ENCODE measurements at regions not wholly inside any gene's neighbourhood (a gene's known extent, or its start where the extent isn't known, plus 50 kb on each side); places are given as distances from the start of the nearest gene placed in this dataset.
"Not testable (repeated sequence)": the region's sequence is repeated elsewhere in the genome, so short reads cannot be mapped to it uniquely, and the experiment has no call there.

DNA sequence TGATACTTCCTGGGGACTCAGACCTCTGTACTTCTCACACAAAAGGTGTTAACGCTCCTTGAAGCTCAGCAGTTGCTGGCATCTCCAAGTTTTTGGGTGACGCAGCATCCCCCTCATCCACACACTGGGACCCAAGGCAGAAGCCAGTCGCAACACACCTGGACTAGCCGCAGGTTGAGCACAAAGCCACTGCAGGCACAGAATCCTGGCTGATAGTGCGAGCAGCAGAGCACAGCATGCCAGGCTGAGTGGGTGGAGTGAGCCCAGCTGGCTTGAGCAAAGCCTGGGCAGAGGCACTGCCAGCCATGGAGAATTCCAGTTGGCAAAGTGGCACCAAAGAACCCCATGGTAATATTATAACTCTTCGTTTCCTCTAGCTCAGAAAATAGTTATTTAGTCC, 873.2 kb upstream of the NDST4 start:
- Histone ChIP-seq H3K36me3 (replicated peaks) (no peaks in the 10 kb centered on the region; the same call in 1 of the 2 replicates), H3K4me3 (no peak overlapping the region), H3K4me1 (no peaks in the 10 kb centered on the region), H3K27me3 (ENCODE audit: low read depth) (no peaks in the 10 kb centered on the region), H3K9me3 (no peaks in the 10 kb centered on the region)
- no peak for DNase-seq (ENCODE audit: low spot score in 2 of 2)
- in situ Hi-C loops (cut with MboI; ENCODE audit: low sequenced_read_pairs), result no loop called here

DNA sequence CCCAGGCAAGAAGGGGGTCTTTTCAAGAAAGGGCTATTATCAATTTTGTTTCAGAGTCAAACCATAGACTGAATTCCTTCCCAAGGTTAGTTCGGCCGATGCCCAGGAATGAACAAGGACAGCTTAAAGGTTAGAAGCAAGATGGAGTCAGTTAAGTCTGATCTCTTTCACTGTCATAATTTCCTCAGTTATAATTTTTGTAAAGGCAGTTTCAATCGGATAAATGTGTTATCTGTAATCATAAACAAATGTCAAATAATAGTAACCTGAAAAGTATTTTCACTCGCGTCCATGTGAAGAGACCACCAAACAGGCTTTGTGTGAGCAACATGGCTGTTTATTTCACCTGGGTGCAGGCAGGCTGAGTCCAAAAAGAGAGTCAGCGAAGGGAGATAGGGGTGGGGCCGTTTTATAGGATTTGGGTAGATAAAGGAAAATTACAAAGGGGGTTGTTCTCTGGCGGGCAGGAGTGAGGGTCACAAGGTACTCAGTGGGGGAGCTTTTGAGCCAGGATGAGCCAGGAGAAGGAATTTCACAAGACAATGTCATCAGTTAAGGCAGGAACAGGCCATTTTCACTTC, 862.1 kb upstream of the NDST4 start:
- H3K9me3 ChIP-seq; in situ Hi-C loops (cut with MboI; ENCODE audit: low sequenced_read_pairs); H3K4me3 ChIP-seq; DNase-seq (ENCODE audit: low spot score in 2 of 2); H3K27me3 ChIP-seq (ENCODE audit: low read depth); H3K36me3 ChIP-seq (replicated peaks): not testable (repeated sequence)
- peaks cover 20% of the 10 kb centered on the region for H3K4me1 ChIP-seq

DNA sequence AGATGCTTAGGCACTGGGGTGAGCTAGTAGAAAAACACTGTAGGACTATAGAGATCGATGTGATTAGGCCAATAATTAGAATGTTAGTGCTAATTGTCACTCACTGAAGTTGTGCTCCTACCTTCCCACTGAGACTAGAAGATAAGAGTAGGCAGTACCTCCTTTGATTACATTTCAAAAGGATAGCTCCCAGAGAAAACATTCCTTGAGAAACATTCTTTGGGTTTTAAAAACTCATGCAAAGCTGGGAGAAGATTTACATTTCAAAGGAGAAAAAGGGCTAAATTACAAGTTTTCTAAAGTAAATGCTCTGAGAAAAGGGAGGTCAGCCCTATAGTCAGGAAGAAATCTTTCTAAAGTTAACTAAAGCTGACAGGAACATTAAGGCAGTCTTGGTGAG, 860.3 kb upstream of the NDST4 start:
- in situ Hi-C loops (cut with MboI; ENCODE audit: low sequenced_read_pairs), result no loop called here
- Histone ChIP-seq H3K4me3 (no peak overlapping the region), H3K9me3 (no peaks in the 10 kb centered on the region), H3K27me3 (ENCODE audit: low read depth) (no peaks in the 10 kb centered on the region), H3K36me3 (replicated peaks) (no peaks in the 10 kb centered on the region), H3K4me1 (peaks cover 20% of the 10 kb centered on the region)
- DNase-seq (ENCODE audit: low spot score in 2 of 2), result peak in 1 of 2 experiments; percentile 85

DNA sequence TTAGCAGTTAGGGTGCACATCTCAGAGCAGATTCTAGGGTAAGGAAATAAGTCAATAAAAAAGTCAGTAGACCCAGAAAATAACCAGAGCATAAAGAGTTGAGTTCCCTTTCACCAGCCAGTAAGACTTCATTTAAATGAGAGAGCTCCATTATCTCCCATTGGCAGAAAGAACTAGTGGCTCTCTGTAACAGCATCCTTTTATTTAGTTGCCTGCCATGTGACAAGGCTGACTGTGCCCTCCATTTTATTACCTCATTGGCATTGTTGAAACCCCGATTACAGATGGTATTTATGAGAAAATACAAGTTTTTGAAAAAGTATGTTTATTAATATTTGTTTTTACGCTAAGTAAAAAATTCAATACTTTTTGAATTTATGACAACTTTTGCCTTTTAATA, 859.5 kb upstream of the NDST4 start:
- no peak overlapping the region for H3K4me3 ChIP-seq
- no peaks in the 10 kb centered on the region for H3K27me3 ChIP-seq (ENCODE audit: low read depth)
- H3K36me3 ChIP-seq (replicated peaks), result no peaks in the 10 kb centered on the region
- in situ Hi-C loops (cut with MboI; ENCODE audit: low sequenced_read_pairs), result no loop called here
- DNase-seq (ENCODE audit: low spot score in 2 of 2), result no peak
- no peaks in the 10 kb centered on the region for H3K9me3 ChIP-seq
- H3K4me1 ChIP-seq, result peaks cover 20% of the 10 kb centered on the region

DNA sequence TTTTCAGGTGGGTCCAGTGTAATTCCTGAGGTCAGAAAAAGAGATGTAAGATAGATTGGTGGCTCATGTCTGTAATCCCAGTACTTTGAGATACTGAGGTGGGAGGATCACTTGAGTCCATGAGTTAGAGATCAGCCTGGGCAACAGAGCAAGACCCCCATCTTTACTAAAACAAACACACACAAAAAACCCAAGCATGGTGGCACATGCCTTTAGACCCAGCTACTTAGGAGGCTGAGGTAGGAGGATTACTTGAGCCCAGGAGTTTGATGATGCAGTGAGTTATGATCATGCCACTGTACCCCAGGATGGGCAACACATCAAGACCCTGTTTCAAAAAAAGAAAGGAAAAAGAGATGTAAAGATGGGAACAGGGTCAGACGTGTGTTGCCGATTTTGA, 857.4 kb upstream of the NDST4 start:
- in situ Hi-C loops (cut with MboI; ENCODE audit: low sequenced_read_pairs), result no loop called here
- H3K9me3 ChIP-seq, result no peaks in the 10 kb centered on the region
- H3K27me3 ChIP-seq (ENCODE audit: low read depth), result no peaks in the 10 kb centered on the region
- DNase-seq (ENCODE audit: low spot score in 2 of 2), result no peak
- H3K4me1 ChIP-seq, result peaks cover 20% of the 10 kb centered on the region
- no peak overlapping the region for H3K4me3 ChIP-seq
- no peaks in the 10 kb centered on the region for H3K36me3 ChIP-seq (replicated peaks)

DNA sequence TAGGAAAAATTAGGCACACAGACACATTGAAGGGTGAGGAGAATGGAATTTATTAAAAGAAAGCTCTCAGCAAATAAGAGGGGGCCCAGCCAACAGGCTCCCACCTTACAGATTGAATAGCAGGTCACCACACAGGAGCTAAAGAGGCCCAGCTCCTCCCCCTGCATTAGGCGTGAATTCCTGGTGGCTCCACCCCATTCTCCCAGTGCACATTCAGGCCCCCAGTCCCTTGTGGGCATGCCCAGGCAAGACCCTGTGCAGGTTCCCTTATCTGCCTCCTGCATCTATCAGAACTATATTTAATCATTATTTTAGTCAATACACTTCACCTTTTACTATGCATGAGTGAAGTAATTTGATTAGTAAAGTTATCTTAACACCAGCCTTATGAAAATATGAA, 856.3 kb upstream of the NDST4 start:
- no peaks in the 10 kb centered on the region for H3K36me3 ChIP-seq (replicated peaks)
- peak in 1 of 2 experiments; percentile 46 for DNase-seq (ENCODE audit: low spot score in 2 of 2)
- H3K4me1 ChIP-seq, result peaks cover 19% of the 10 kb centered on the region
- in situ Hi-C loops (cut with MboI; ENCODE audit: low sequenced_read_pairs), result no loop called here
- no peaks in the 10 kb centered on the region for H3K27me3 ChIP-seq (ENCODE audit: low read depth)
- no peaks in the 10 kb centered on the region for H3K9me3 ChIP-seq
- no peak overlapping the region for H3K4me3 ChIP-seq

DNA sequence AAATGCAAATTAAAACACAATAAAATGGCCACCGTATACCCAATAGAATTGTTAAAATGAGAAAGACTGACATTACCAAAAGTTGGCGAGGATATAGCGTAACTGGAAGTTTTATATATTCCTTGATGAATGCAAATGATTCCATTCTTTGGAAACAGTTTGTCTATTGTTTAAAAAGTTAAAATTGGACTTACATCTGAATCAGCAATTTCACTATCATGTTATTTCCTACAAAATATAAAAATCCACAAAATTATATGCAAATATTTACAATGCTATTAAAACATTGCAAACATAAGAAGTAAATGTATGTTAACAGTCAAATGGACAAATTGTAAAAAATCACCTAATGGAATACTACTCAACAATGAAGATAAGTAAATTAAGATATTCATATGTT, 852.2 kb upstream of the NDST4 start:
- no peaks in the 10 kb centered on the region for H3K9me3 ChIP-seq
- H3K4me3 ChIP-seq, result no peak overlapping the region
- in situ Hi-C loops (cut with MboI; ENCODE audit: low sequenced_read_pairs), result no loop called here
- DNase-seq (ENCODE audit: low spot score in 2 of 2), result no peak
- H3K4me1 ChIP-seq, result no peaks in the 10 kb centered on the region
- no peaks in the 10 kb centered on the region for H3K27me3 ChIP-seq (ENCODE audit: low read depth)
- no peaks in the 10 kb centered on the region for H3K36me3 ChIP-seq (replicated peaks)

DNA sequence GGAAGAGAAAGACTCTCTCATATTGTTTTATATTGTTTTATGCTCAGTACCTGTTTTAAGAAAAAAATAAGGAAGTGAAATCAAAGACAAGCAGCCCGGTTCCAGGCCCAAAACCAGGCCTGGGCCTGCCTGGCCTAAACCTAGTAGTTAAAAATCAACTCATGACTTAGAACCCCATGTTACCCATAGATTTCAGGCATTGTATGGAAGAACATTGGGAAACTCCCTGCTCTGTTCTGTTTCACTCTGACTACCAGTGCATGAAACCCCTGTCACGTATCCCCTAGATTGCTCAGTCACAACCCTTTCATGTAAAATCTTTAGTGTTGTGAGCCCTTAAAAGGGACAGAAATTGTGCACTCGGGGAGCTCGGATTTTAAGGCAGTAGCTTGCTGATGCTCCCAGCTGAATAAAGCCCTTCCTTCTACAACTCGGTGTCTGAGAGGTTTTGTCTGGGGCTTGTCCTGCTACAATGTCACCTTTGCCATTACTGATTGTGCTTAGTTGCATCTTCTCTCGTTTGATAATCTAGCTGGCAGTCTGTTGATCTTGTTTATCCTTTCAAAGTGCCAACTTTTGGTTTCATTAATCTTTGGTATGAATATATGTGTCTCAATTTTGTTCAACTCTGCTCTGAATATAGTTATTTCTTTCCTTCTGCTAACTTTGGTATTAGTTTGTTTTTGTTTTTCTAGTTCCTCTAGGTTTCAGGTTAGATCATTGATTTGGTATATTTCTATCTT, 842.8 kb upstream of the NDST4 start:
- H3K9me3 ChIP-seq; H3K4me1 ChIP-seq; DNase-seq (ENCODE audit: low spot score in 2 of 2); H3K4me3 ChIP-seq; H3K36me3 ChIP-seq (replicated peaks); H3K27me3 ChIP-seq (ENCODE audit: low read depth); in situ Hi-C loops (cut with MboI; ENCODE audit: low sequenced_read_pairs): not testable (repeated sequence)

DNA sequence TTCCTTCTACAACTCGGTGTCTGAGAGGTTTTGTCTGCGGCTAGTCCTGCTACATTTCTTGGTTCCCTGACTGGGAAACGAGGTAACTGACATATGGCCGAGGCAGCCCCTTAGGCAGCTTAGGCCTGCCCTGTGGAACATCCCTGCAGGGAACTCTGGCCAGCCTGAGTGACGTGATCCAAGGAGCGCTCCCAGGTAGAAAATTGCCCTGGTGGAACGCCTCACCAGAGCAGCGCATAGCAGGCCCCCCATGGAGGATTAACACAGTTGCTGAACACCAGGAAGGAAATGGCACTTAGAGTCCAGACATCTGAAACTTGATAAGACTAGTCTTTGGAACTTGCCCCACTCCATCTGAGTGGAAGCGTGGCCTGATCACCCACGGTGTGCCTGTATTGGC, 837.4 kb upstream of the NDST4 start:
- in situ Hi-C loops (cut with MboI; ENCODE audit: low sequenced_read_pairs), result no loop called here
- Histone ChIP-seq H3K4me3 (no peak overlapping the region), H3K9me3 (no peaks in the 10 kb centered on the region), H3K27me3 (ENCODE audit: low read depth) (no peaks in the 10 kb centered on the region), H3K36me3 (replicated peaks) (no peaks in the 10 kb centered on the region), H3K4me1 (peaks cover 19% of the 10 kb centered on the region)
- DNase-seq (ENCODE audit: low spot score in 2 of 2), result no peak

DNA sequence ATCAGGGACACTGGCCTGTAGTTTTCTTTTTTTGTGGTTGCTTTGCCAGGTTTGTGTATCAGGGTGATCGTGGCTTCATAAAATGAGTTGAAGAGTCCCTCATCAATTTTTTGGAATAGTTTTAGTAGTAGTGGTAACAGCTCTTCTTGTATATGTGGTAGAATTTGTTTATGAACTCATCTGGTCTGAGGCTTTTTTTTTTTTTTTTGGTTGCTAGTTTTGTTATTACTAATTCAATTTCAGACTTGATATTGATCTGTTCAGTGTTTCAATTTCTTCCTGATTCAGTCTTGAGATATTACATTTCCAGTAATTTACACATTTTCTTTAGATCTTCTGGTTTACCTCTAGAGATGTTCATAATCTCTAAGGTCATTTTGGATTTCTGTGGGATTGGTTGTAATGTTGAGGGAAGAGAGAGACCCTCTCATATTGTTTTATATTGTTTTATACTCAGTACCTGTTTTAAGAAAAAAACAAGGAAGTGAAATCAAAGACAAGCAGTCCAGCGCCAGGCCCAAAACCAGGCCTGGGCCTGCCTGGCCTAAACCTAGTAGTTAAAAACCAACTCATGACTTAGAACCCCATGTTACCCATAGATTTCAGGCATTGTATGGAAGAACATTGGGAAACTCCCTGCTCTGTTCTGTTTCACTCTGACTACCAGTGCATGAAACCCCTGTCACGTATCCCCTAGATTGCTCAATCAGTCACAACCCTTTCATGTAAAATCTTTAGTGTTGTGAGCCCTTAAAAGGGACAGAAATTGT, 836.7 kb upstream of the NDST4 start:
- H3K27me3 ChIP-seq (ENCODE audit: low read depth); in situ Hi-C loops (cut with MboI; ENCODE audit: low sequenced_read_pairs); H3K9me3 ChIP-seq; H3K4me3 ChIP-seq; H3K36me3 ChIP-seq (replicated peaks); DNase-seq (ENCODE audit: low spot score in 2 of 2): not testable (repeated sequence)
- H3K4me1 ChIP-seq, result peaks cover 19% of the 10 kb centered on the region

DNA sequence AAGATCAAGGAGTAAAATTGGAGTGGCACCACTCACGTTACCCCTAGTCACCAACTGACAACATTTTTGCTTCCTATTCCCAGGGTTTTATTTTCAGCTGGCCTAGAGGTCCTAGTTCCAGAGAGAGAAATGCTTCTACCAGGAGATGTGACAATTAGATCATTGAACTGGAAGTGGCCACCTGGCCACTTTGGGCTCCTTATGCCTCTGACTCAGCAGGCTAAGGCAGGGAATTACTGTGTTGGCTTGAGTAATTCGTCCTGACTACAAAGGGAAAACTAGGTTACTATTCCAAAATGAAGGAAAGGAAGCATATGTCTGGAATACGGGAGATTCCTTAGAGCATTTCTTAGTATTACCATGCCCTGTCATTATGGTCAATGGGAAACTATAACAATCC, 831.6 kb upstream of the NDST4 start:
- Histone ChIP-seq H3K27me3 (ENCODE audit: low read depth) (no peaks in the 10 kb centered on the region), H3K4me1 (peaks cover 19% of the 10 kb centered on the region), H3K36me3 (replicated peaks) (no peaks in the 10 kb centered on the region), H3K9me3 (peaks cover 2% of the 10 kb centered on the region; the same call in 1 of the 2 replicates), H3K4me3 (no peak overlapping the region)
- DNase-seq (ENCODE audit: low spot score in 2 of 2), result no peak
- in situ Hi-C loops (cut with MboI; ENCODE audit: low sequenced_read_pairs), result no loop called here

DNA sequence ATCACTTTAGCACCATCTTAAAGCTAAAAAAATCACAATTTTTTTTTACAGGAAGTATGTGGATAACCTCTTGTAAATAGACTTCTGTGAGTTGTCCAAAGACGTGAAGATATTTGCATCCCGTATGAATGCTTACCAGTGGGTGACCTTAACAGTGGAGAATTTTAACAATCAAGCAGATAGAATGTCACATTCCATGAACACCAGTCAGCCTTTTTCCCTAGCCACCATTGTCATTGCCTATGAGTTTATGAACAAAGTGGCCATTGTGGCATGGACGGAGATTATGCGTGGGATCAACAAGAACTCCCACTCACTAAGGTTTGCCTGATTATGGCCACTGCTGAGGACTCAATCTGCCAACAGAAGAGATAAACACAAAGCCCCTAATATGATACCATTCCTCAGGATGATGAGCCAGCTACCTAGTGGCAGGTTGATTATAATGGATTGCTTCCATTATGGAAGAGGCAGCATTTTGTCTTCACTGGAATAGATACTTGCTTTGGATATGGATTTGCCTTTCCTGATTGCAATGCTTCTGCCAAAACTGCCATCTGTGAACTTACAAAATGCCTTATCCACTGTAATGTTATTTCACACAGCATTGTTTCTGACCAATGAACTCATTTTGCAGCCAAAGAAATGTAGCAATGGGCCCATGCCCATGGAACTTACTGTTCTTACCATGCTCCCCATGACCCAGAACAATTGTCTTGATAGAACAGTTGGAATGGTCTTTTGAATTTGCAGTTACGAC, 830.9 kb upstream of the NDST4 start:
- no peak overlapping the region for H3K4me3 ChIP-seq
- peaks cover 2% of the 10 kb centered on the region; the same call in 1 of the 2 replicates for H3K9me3 ChIP-seq
- DNase-seq (ENCODE audit: low spot score in 2 of 2), result no peak
- no peaks in the 10 kb centered on the region for H3K36me3 ChIP-seq (replicated peaks)
- peaks cover 16% of the 10 kb centered on the region for H3K4me1 ChIP-seq
- in situ Hi-C loops (cut with MboI; ENCODE audit: low sequenced_read_pairs), result no loop called here
- H3K27me3 ChIP-seq (ENCODE audit: low read depth), result no peaks in the 10 kb centered on the region

DNA sequence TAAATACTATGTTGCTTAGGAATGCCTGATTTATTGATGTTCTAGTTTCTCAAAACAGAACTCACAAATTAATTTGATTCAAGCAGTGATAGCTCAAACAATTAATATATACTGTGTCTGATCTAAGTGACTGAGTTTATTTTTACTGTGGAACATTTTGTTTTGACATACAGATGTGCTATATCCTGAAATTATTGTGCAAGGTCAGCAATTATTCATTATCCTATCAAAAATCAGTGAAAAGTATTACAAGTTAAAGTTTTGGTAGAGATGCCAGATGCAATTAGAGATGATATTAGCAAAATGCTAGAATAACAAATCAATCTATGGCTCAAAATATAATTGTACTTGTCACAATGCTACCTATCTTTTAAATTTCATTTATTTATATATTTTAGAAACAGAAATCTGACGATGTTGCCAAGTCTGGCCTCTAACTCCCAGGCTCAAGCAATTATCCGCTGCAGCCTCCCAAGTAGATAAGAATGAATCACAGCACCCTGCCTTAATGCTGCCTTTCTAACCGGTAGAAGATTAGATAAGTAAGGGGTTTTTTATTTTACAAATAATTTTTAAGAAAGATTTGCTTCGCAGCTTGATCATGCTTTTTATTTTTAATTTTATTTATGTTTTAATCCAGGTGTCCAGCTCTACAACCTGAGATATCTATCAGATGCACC, 825.5 kb upstream of the NDST4 start:
- no peaks in the 10 kb centered on the region for H3K9me3 ChIP-seq
- no peaks in the 10 kb centered on the region for H3K27me3 ChIP-seq (ENCODE audit: low read depth)
- no peak for DNase-seq (ENCODE audit: low spot score in 2 of 2)
- no peaks in the 10 kb centered on the region for H3K36me3 ChIP-seq (replicated peaks)
- H3K4me3 ChIP-seq, result no peak overlapping the region
- in situ Hi-C loops (cut with MboI; ENCODE audit: low sequenced_read_pairs), result no loop called here
- H3K4me1 ChIP-seq, result no peaks in the 10 kb centered on the region
